ENCODE measurements at regions not wholly inside any gene's neighbourhood (a gene's known extent, or its start where the extent isn't known, plus 50 kb on each side); places are given as distances from the start of the nearest gene placed in this dataset.

DNA sequence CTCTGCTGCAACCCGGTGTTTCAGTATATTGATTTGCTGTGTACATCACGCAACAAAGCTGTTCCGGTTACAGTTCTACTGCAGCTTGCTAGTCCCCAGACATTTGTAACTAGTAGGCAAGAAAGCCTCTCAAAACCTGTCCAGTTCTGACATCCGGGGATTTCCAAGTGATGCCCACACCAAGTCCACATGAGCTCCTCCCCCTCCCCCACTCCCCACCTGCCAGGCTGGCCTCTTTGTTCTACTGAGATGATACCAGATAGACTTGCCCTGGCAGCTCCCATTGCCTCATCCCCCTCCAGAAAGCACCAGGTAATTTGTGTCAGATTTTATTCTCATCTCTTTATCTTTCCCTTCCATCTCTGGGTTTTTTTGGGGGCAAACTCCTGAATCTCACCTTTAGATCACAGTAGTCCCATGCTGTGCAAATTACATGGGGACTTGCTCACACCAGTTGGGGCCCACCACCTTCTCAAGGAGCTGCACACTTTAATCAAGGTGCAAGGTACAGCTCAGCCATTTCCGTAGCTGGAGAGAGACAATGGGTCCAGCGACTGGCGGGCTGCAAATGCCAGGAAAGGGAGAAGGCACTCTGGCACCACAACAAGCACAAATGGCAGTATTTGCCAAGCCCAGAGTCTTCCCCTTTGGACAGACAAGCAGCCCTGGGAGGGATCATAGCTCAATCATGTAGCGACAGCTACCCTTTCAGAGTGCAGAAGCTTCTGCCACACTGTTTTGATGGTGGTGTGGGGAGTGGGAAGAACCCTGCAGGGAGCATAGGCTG is 183.1 kb downstream of the CYLD start:
- no peak for DNase-seq (ENCODE audit: low read depth in 1 of 2, low spot score in 2 of 2)
- Histone ChIP-seq H3K23ac (ENCODE audit: insufficient read length) (no peak overlapping the region), H3K4me3 (ENCODE audit: extremely low read depth in 1 of 4, insufficient read depth in 2 of 4, low read depth in 3 of 4, low read length in 4 of 4) (no peak overlapping the region), H3K36me3 (ENCODE audit: control insufficient read depth in 2 of 4, insufficient read depth in 4 of 4, low read length in 3 of 4) (no peaks in the 10 kb centered on the region), H3K27ac (ENCODE audit: low read depth, low read length) (no peak overlapping the region), H4K20me1 (replicated peaks in 1 of 2; ENCODE audit: control insufficient read depth in 1 of 2, insufficient read depth in 2 of 2, low read length in 2 of 2) (no peaks in the 10 kb centered on the region), H3K4ac (replicated peaks; ENCODE audit: insufficient read length, low read depth, low read length) (no peak overlapping the region), H2AK5ac (ENCODE audit: low read depth, low read length) (no peak overlapping the region), H3K18ac (ENCODE audit: extremely low read depth, low read length) (0 out of 2 replicates have a peak overlapping the region, but pooled peaks have one; percentile 56), H3K79me2 (ENCODE audit: control insufficient read depth in 1 of 2, insufficient read depth in 2 of 2, low read length in 2 of 2) (no peaks in the 10 kb centered on the region), H3K9ac (replicated peaks in 1 of 4; ENCODE audit: extremely low read depth in 1 of 4, low read depth in 3 of 4, low read length in 3 of 4) (no peak overlapping the region), H3K4me2 (ENCODE audit: insufficient read depth in 1 of 2, low read depth in 2 of 2, low read length in 2 of 2) (no peak overlapping the region), H4K91ac (replicated peaks; ENCODE audit: insufficient read length, low read length) (no peak overlapping the region), H2BK15ac (ENCODE audit: low read length) (0 out of 2 replicates have a peak overlapping the region, but pooled peaks have one; percentile 19), H2AFZ (ENCODE audit: low read length) (0 out of 2 replicates have a peak overlapping the region, but pooled peaks have one; percentile 20), H3K14ac (ENCODE audit: insufficient read length) (no peak overlapping the region), H2BK5ac (ENCODE audit: low read depth, low read length) (no peak overlapping the region), H4K5ac (ENCODE audit: insufficient read length, low read depth, low read length) (no peak overlapping the region), H3K79me1 (ENCODE audit: low read depth, low read length) (no peaks in the 10 kb centered on the region), H3K9me3 (ENCODE audit: insufficient read depth in 2 of 2, low read depth in 1 of 2, low read length in 1 of 2) (no peaks in the 10 kb centered on the region), H2BK20ac (ENCODE audit: low read length) (no peak overlapping the region), H4K8ac (ENCODE audit: extremely low read depth, insufficient read depth, low read length) (no peak overlapping the region; the same call in 1 of the 2 replicates), H3K27me3 (replicated peaks in 1 of 4; ENCODE audit: control insufficient read depth in 3 of 4, extremely low read depth in 1 of 4, insufficient read depth in 3 of 4, low read length in 3 of 4) (no peaks in the 10 kb centered on the region), H3K4me1 (replicated peaks in 1 of 4; ENCODE audit: control insufficient read depth in 3 of 4, insufficient read depth in 4 of 4, low read length in 3 of 4) (peaks cover 0 to 3% (median 0%) of the 10 kb centered on the region in 4 experiments; a peak in 1 of 7 replicates), H3K56ac (replicated peaks; ENCODE audit: insufficient read length, low read depth, low read length) (no peak overlapping the region), H2BK120ac (replicated peaks; ENCODE audit: low read depth, low read length) (no peak overlapping the region), H2BK12ac (ENCODE audit: low read depth, low read length) (no peak overlapping the region), H3K23me2 (ENCODE audit: low read depth, low read length) (no peaks in the 10 kb centered on the region)
- CTCF ChIA-PET (ENCODE audit: partially characterized antibody): interaction anchor here (1.3 to 1.4 kb wide), 3 partner anchors 26 to 125 kb away, joined by 3 to 4 read pairs (median 3); no protein-coding TSS in a partner anchor
- WGBS, 2 experiments (ENCODE audit: extremely low coverage in 1 of 2, insufficient coverage in 1 of 2, insufficient read length in 1 of 2, insufficient replicate concordance in 2 of 2, low coverage in 1 of 2, low lambda C conversion rate in 2 of 2, missing lambda C conversion rate in 1 of 2): 82% methylated on average over 8 of the region's 8 CpGs; no CpG with 5 or more reads in 1 of the 2 experiments
- FAIRE-seq: no peak
- POLR2A ChIA-PET (ENCODE audit: partially characterized antibody): no interaction called here
- TF ChIP-seq SP4 (IDR thresholded peaks at IDR 0.05; ENCODE audit: low read length): no peak
- no peak for TF ChIP-seq HDAC6 (IDR thresholded peaks at IDR 0.05; ENCODE audit: low read depth, low read length)
- no peak for TF ChIP-seq SP1 (IDR thresholded peaks at IDR 0.05; ENCODE audit: low read depth, low read length)
- TF ChIP-seq CBX5 (IDR thresholded peaks at IDR 0.05; ENCODE audit: low read depth, low read length): no peak
- TF ChIP-seq BCL11A (IDR thresholded peaks at IDR 0.05; ENCODE audit: low read depth in 2 of 2, low read length in 2 of 2): no peak
- TF ChIP-seq FOSL1 (IDR thresholded peaks at IDR 0.05; ENCODE audit: insufficient read depth, low read depth, low read length): no peak
- no peak for TF ChIP-seq TBP (IDR thresholded peaks at IDR 0.05; ENCODE audit: low read depth, low read length)
- no peak for TF ChIP-seq BACH1 (IDR thresholded peaks at IDR 0.05; ENCODE audit: low read length)
- TF ChIP-seq NRF1 (IDR thresholded peaks at IDR 0.05; ENCODE audit: low read depth, low read length): no peak
- TF ChIP-seq EGR1 (IDR thresholded peaks at IDR 0.05; ENCODE audit: borderline replicate concordance, low read depth, low read length): no peak
- TF ChIP-seq YY1 (IDR thresholded peaks at IDR 0.05; ENCODE audit: low read depth, low read length): no peak
- TF ChIP-seq BRCA1 (IDR thresholded peaks at IDR 0.05; ENCODE audit: low read depth, low read length): no peak
- TF ChIP-seq SIN3A (conservative IDR thresholded peaks at IDR 0.05 in 1 of 2, IDR thresholded peaks at IDR 0.05 in 1 of 2; ENCODE audit: low read depth in 1 of 2, low read length in 2 of 2): no peak
- no peak for TF ChIP-seq RXRA (IDR thresholded peaks at IDR 0.05; ENCODE audit: insufficient read depth, low read depth, low read length)
